Kidney (tissue), 13 donors: ENCODE measurements at regions not wholly inside any gene's neighbourhood (a gene's known extent, or its start where the extent isn't known, plus 50 kb on each side); places are given as distances from the start of the nearest gene placed in this dataset.

Source experiments
- DNase-seq, 5 donors: peaks; one replicate each; pipeline ENCODE4 v3.0.0-alpha.2; 2013 to 2020
- FAIRE-seq: peaks from 2 replicates; lab custom pipeline; 2012; peaks lifted over from hg19 to GRCh38; lab: Jason Lieb, UNC
- H3K27ac ChIP-seq, 2 donors: one replicate each; pipeline ENCODE4 v1.7.0; 2013; ENCODE audit warnings: low read depth in 2 of 2, low read length in 2 of 2, inconsistent platforms in 1 of 2
- H3K27me3 ChIP-seq: one replicate; pipeline ENCODE4 v1.7.1; 2013; ENCODE audit warnings: low read length, inconsistent platforms; ENCODE audit not compliant: control insufficient read depth, insufficient read depth
- H3K36me3 ChIP-seq, 3 donors: one replicate each; pipeline versions ENCODE4 v1.7.0 to v1.7.1; 2013; ENCODE audit warnings: low read length in 3 of 3, control low read depth in 1 of 3, inconsistent platforms in 1 of 3; ENCODE audit not compliant: insufficient read depth in 3 of 3, control insufficient read depth in 2 of 3
- H3K4me1 ChIP-seq, 3 donors: one replicate each; pipeline versions ENCODE4 v1.7.0 to v1.7.1; 2013; ENCODE audit warnings: low read length in 3 of 3, inconsistent platforms in 1 of 3, low read depth in 1 of 3; ENCODE audit not compliant: control insufficient read depth in 2 of 3, insufficient read depth in 2 of 3
- H3K4me3 ChIP-seq, 3 donors: one replicate each; pipeline versions ENCODE4 v1.7.0 to v1.8.1; 2013; ENCODE audit warnings: low read length in 3 of 3, control low read depth in 1 of 3, inconsistent platforms in 1 of 3
- H3K9ac ChIP-seq, 3 donors: one replicate each; pipeline versions ENCODE4 v1.7.0 to v1.7.1; 2013; ENCODE audit warnings: low read length in 3 of 3, control low read depth in 1 of 3, inconsistent platforms in 1 of 3
- H3K9me3 ChIP-seq, 3 donors: one replicate each; pipeline versions ENCODE4 v1.7.0 to v1.7.1; 2013; ENCODE audit warnings: low read length in 3 of 3, control low read depth in 1 of 3, inconsistent platforms in 1 of 3; ENCODE audit not compliant: control insufficient read depth in 2 of 3, insufficient read depth in 1 of 3
- CTCF ChIP-seq: IDR thresholded peaks from 3 replicates; pipeline ENCODE4 v1.5.1; 2012; ENCODE audit warnings: mild to moderate bottlenecking, moderate library complexity, borderline replicate concordance; ENCODE audit not compliant: insufficient read depth; ENCODE audit errors: extremely low read depth
- intact Hi-C: fragments of 100-400 bp; cut with DNase I; formaldehyde crosslinking; loops from one replicate; pipeline ENCODE4 v1.11.1; 2022
- donor health status: control.
- donor health status: control.
- donor health status: control.
- donor health status: control.
- donor health status: control.
- donor health status: DM: yes; HTN: yes; CAD: no.
- donor health status: Normal renal cell carcinoma (clear cell type).

- intact Hi-C loops, result no loop called here
Observed at GRCh38 chr10:28903736-28904135, 226.4 kb downstream of the BAMBI start.

DNA sequence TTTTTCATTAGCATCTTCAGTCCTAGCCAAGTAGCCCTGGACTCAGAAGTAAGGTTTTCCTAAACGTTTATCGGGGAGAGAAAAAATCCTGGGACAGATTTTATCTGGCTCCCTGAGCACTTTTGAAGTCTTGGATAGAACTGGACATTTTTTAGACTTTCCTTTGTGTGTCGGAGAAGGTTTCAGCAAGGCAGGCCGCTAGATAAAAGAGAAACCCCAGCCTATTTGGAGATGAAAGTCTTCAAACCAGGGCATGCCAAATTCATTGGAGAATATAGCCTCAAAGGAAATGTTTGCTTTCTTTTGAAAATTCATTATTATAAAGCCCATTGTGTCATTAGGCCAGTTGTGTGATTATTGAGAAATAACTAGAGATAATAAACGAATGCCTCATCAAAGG, 228.1 kb downstream of the BAMBI start:
- no peak overlapping the region for H3K9ac ChIP-seq

More at GRCh38 chr10:28903736-28904135, 226.4 kb downstream of the BAMBI start:
- TF ChIP-seq CTCF, result no peak
- H3K4me3 ChIP-seq, result no peak overlapping the region
- H3K36me3 ChIP-seq, result no peaks in the 10 kb centered on the region
- peaks cover 0 to 2% (median 0%) of the 10 kb centered on the region in 3 donors for H3K4me1 ChIP-seq
- DNase-seq (no peak), FAIRE-seq (no peak)
- no peak overlapping the region for H3K9ac ChIP-seq
- no peaks in the 10 kb centered on the region for H3K27me3 ChIP-seq
- no peaks in the 10 kb centered on the region for H3K9me3 ChIP-seq
- H3K27ac ChIP-seq, result no peak overlapping the region

GRCh38 chr10:28906011-28906411, 228.7 kb downstream of the BAMBI start:
- intact Hi-C loops, result no loop called here
- no peak for TF ChIP-seq CTCF
- no peak overlapping the region for H3K9ac ChIP-seq
- no peaks in the 10 kb centered on the region for H3K36me3 ChIP-seq
- FAIRE-seq (no peak), DNase-seq (no peak)
- H3K9me3 ChIP-seq, result no peaks in the 10 kb centered on the region
- no peak overlapping the region for H3K4me3 ChIP-seq
- no peak overlapping the region for H3K27ac ChIP-seq
- peaks cover 0 to 2% (median 0%) of the 10 kb centered on the region in 3 donors for H3K4me1 ChIP-seq
- no peaks in the 10 kb centered on the region for H3K27me3 ChIP-seq

More for the DNA sequence above, 228.1 kb downstream of the BAMBI start:
- Histone ChIP-seq H3K4me3 (no peak overlapping the region), H3K36me3 (no peaks in the 10 kb centered on the region), H3K4me1 (peaks cover 0 to 2% (median 0%) of the 10 kb centered on the region in 3 donors), H3K9me3 (no peaks in the 10 kb centered on the region), H3K27me3 (no peaks in the 10 kb centered on the region), H3K27ac (no peak overlapping the region)
- no peak for FAIRE-seq
- DNase-seq, result no peak
- no peak for TF ChIP-seq CTCF
- intact Hi-C loops, result no loop called here

DNA sequence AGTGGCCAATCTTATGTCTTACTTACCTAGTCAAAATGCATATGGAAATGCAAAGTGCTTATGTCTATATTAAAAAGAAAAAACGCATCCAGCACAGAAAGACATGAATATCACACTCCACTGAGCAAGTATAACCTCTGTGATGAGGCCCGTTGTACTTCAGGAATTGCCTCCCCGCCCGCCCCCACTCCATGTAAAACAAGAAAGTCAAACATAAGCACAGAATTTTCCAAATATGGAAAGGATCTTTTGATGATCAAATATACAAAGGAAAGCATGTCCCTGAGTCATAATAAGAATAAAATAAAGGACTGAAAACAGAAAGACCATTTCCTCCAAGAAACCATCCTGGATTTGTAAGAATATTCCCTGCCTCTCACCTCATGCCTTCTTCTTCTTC, 229.1 kb downstream of the BAMBI start:
- no peak overlapping the region for H3K9ac ChIP-seq
- intact Hi-C loops, result no loop called here
- no peak for DNase-seq
- no peaks in the 10 kb centered on the region for H3K36me3 ChIP-seq
- H3K27ac ChIP-seq, result no peak overlapping the region
- no peaks in the 10 kb centered on the region for H3K27me3 ChIP-seq
- peaks cover 0 to 2% (median 0%) of the 10 kb centered on the region in 3 donors for H3K4me1 ChIP-seq
- FAIRE-seq, result no peak
- no peak overlapping the region for H3K4me3 ChIP-seq
- TF ChIP-seq CTCF, result no peak
- H3K9me3 ChIP-seq, result no peaks in the 10 kb centered on the region
